BE2C (cell line): ENCODE measurements at regions not wholly inside any gene's neighbourhood (a gene's known extent, or its start where the extent isn't known, plus 50 kb on each side); places are given as distances from the start of the nearest gene placed in this dataset.

ENCODE experiments used
- DNase-seq: peaks from one replicate; pipeline ENCODE4 v3.0.0-alpha.2; 2020
- H3K27me3 ChIP-seq: fragments of 250-450 bp; sonication (Bioruptor Pico); 2 replicates; pipeline ENCODE4 v1.5.1; 2020; ENCODE audit warnings: mild to moderate bottlenecking
- H3K36me3 ChIP-seq: fragments of 250-450 bp; sonication (Bioruptor Pico); 2 replicates; pipeline ENCODE4 v1.5.1; 2020; ENCODE audit warnings: mild to moderate bottlenecking
- H3K4me1 ChIP-seq: fragments of 250-450 bp; sonication (Bioruptor Pico); 2 replicates; pipeline ENCODE4 v1.5.1; 2020
- H3K4me3 ChIP-seq: 2 replicates; pipeline ENCODE4 v1.5.1; 2011; ENCODE audit warnings: low read depth, low read length
- H3K9me3 ChIP-seq: fragments of 250-450 bp; sonication (Bioruptor Pico); 2 replicates; pipeline ENCODE4 v1.5.1; 2020
- TF ChIP-seq, protein P1 (sequence below): IDR thresholded peaks from 2 replicates; pipeline ENCODE4 v1.5.1; 2012; ENCODE audit warnings: mild to moderate bottlenecking, low read depth, low read length

DNA sequence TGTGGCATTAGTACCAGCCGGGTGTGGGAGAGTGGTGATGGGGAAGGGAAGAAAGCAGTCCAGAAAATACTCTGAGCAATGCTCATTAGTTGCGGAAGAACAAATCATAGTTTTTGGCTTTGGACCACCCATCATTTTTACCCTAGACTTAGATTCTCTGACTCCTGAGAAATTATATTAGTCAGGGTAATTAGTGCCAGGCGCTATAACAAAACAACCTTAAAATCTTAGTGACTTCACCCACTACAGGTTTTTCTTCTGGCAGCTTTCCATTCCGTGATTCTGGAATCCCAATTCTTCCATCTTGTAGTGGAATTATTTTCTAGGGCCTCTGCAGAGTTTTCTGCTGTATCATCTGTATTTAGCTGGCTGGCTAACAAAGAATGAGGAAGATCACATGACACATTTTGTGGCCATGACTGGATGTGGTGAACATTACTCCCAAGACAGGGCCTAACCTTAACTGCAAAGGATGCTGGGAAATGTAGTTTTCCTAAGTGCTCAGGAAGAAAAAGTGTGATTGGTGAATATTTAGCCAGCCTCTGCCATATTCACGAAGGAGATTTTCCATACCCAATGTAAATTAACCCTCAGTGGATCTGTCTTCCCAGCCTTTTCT lies 373.0 kb upstream of the MEF2C start:
- DNase-seq = peak; percentile 7
- H3K4me1 ChIP-seq = no peaks in the 10 kb centered on the region
- TF ChIP-seq, protein P1, sequence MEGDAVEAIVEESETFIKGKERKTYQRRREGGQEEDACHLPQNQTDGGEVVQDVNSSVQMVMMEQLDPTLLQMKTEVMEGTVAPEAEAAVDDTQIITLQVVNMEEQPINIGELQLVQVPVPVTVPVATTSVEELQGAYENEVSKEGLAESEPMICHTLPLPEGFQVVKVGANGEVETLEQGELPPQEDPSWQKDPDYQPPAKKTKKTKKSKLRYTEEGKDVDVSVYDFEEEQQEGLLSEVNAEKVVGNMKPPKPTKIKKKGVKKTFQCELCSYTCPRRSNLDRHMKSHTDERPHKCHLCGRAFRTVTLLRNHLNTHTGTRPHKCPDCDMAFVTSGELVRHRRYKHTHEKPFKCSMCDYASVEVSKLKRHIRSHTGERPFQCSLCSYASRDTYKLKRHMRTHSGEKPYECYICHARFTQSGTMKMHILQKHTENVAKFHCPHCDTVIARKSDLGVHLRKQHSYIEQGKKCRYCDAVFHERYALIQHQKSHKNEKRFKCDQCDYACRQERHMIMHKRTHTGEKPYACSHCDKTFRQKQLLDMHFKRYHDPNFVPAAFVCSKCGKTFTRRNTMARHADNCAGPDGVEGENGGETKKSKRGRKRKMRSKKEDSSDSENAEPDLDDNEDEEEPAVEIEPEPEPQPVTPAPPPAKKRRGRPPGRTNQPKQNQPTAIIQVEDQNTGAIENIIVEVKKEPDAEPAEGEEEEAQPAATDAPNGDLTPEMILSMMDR = no peak
- H3K36me3 ChIP-seq = no peaks in the 10 kb centered on the region
- no peaks in the 10 kb centered on the region for H3K9me3 ChIP-seq
- no peak overlapping the region for H3K4me3 ChIP-seq
- no peaks in the 10 kb centered on the region; the same call in 1 of the 2 replicates for H3K27me3 ChIP-seq

DNA sequence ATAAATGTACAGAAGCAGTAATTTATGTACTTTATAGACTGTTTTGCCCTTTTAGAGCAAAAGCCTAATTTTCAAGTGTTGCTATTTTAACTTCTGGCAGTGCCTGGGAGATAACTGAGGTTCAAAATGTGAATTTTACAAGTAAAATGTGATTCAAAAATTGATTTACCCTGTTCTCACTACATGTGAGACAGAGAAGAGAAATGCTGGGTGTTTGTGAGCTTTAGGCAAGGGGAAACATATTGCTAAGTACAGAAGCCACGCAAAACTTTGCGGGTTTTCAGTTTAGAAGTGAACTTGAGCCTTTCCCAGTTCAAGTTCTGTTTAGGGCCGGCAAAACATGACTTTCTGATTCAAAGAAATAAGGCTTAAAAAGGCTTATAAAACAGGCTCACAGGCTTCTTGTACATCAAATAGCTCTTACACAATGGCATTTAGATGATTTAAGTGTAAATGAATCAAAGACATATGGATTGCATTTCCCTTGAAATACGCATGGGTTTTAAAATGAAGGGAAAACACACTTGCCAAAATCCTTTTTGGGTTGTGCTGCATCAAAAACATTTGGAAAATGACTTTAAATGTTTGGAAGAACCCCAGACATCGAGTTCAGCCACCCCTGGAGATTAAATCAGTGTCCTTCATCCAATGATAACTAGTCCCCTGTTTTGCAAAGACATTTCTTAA lies 370.8 kb upstream of the MEF2C start:
- H3K4me3 ChIP-seq = no peak overlapping the region
- no peak for DNase-seq
- H3K4me1 ChIP-seq = no peaks in the 10 kb centered on the region
- TF ChIP-seq, protein P1 = no peak
- H3K36me3 ChIP-seq = no peaks in the 10 kb centered on the region
- H3K27me3 ChIP-seq = no peaks in the 10 kb centered on the region; the same call in 1 of the 2 replicates
- no peaks in the 10 kb centered on the region for H3K9me3 ChIP-seq

DNA sequence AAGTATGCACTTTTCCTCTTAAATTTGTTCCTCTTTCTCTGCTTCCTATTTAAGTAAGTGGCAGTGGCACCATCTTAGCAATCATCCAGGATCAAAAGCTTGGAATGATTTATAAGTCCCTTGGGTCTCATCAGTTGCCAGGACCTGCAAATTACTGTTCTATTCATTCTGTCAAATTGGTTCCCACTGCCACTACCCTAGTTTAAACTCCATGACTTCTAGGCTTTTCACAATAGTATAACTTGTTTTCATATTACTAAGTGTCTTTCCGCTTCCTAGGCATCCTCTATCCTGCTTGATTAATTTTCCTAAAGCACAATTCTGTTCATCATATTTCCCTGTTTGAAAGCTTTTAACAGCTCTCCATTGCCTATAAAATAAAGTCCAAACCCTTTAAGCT lies 363.9 kb upstream of the MEF2C start:
- H3K27me3 ChIP-seq = no peaks in the 10 kb centered on the region
- no peak overlapping the region for H3K4me3 ChIP-seq
- no peak for DNase-seq
- H3K9me3 ChIP-seq = no peaks in the 10 kb centered on the region
- no peaks in the 10 kb centered on the region for H3K4me1 ChIP-seq
- no peaks in the 10 kb centered on the region for H3K36me3 ChIP-seq
- TF ChIP-seq, protein P1 = no peak

GRCh38 chr5:89246252-89246651 lies 363.3 kb upstream of the MEF2C start:
- no peak for DNase-seq
- H3K4me3 ChIP-seq = no peak overlapping the region
- H3K27me3 ChIP-seq = no peaks in the 10 kb centered on the region
- H3K4me1 ChIP-seq = no peaks in the 10 kb centered on the region
- no peaks in the 10 kb centered on the region for H3K36me3 ChIP-seq
- TF ChIP-seq, protein P1 = no peak
- H3K9me3 ChIP-seq = no peaks in the 10 kb centered on the region

DNA sequence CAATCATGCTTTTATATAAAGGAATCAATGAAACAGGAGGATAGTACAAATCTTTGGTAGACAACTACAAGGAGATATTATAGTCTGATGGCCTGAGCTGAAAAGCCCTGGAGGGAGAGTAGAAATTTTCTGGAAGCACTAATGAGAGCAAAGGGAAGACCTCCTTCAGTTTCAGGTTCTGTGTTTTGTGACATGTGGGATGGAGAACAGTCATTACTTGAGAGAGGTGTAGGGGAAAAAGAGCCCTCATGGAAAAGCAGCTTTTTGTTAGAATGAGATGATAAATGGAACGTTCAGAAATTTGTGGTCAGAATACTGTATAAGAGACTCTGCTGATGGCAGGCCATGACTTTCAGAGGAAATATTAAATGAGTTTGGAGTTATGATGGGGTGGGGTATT lies 360.6 kb upstream of the MEF2C start:
- DNase-seq = no peak
- TF ChIP-seq, protein P1 = no peak

GRCh38 chr5:89241186-89241585 lies 358.2 kb upstream of the MEF2C start:
- Histone ChIP-seq H3K36me3 (no peaks in the 10 kb centered on the region), H3K4me3 (no peak overlapping the region), H3K4me1 (no peaks in the 10 kb centered on the region), H3K9me3 (no peaks in the 10 kb centered on the region), H3K27me3 (no peaks in the 10 kb centered on the region)
- DNase-seq = no peak
- TF ChIP-seq, protein P1 = no peak

More for the DNA sequence above, 360.6 kb upstream of the MEF2C start:
- H3K4me1 ChIP-seq = no peaks in the 10 kb centered on the region
- no peaks in the 10 kb centered on the region for H3K27me3 ChIP-seq
- no peaks in the 10 kb centered on the region for H3K36me3 ChIP-seq
- H3K9me3 ChIP-seq = no peaks in the 10 kb centered on the region
- no peak overlapping the region for H3K4me3 ChIP-seq
